ENCODE measurements at regions not wholly inside any gene's neighbourhood (a gene's known extent, or its start where the extent isn't known, plus 50 kb on each side); places are given as distances from the start of the nearest gene placed in this dataset.
A peak's percentile ranks its signal among the peaks of the same experiment; 100 is the strongest.

DNA sequence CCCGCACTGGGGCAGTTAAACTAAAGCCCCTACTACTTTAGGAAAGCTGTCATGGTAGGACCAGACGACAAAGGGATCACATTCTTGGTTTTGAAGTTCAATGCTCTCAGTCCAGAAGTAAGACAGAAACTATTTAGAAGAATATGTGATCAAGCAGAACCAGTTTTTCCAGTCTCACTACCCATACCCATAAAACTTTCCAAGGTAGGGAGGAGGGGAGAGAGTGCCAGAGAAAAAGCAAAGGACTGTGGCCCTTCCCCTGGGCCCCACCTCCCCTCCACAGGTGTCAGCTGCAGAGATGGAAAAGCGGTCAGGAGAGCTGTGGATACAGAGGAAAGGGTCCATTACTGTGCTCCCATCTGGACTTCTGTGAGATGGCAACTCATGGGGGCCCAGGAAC lies 587.1 kb downstream of the SOX6 start (continued):
- TF ChIP-seq, protein P1, sequence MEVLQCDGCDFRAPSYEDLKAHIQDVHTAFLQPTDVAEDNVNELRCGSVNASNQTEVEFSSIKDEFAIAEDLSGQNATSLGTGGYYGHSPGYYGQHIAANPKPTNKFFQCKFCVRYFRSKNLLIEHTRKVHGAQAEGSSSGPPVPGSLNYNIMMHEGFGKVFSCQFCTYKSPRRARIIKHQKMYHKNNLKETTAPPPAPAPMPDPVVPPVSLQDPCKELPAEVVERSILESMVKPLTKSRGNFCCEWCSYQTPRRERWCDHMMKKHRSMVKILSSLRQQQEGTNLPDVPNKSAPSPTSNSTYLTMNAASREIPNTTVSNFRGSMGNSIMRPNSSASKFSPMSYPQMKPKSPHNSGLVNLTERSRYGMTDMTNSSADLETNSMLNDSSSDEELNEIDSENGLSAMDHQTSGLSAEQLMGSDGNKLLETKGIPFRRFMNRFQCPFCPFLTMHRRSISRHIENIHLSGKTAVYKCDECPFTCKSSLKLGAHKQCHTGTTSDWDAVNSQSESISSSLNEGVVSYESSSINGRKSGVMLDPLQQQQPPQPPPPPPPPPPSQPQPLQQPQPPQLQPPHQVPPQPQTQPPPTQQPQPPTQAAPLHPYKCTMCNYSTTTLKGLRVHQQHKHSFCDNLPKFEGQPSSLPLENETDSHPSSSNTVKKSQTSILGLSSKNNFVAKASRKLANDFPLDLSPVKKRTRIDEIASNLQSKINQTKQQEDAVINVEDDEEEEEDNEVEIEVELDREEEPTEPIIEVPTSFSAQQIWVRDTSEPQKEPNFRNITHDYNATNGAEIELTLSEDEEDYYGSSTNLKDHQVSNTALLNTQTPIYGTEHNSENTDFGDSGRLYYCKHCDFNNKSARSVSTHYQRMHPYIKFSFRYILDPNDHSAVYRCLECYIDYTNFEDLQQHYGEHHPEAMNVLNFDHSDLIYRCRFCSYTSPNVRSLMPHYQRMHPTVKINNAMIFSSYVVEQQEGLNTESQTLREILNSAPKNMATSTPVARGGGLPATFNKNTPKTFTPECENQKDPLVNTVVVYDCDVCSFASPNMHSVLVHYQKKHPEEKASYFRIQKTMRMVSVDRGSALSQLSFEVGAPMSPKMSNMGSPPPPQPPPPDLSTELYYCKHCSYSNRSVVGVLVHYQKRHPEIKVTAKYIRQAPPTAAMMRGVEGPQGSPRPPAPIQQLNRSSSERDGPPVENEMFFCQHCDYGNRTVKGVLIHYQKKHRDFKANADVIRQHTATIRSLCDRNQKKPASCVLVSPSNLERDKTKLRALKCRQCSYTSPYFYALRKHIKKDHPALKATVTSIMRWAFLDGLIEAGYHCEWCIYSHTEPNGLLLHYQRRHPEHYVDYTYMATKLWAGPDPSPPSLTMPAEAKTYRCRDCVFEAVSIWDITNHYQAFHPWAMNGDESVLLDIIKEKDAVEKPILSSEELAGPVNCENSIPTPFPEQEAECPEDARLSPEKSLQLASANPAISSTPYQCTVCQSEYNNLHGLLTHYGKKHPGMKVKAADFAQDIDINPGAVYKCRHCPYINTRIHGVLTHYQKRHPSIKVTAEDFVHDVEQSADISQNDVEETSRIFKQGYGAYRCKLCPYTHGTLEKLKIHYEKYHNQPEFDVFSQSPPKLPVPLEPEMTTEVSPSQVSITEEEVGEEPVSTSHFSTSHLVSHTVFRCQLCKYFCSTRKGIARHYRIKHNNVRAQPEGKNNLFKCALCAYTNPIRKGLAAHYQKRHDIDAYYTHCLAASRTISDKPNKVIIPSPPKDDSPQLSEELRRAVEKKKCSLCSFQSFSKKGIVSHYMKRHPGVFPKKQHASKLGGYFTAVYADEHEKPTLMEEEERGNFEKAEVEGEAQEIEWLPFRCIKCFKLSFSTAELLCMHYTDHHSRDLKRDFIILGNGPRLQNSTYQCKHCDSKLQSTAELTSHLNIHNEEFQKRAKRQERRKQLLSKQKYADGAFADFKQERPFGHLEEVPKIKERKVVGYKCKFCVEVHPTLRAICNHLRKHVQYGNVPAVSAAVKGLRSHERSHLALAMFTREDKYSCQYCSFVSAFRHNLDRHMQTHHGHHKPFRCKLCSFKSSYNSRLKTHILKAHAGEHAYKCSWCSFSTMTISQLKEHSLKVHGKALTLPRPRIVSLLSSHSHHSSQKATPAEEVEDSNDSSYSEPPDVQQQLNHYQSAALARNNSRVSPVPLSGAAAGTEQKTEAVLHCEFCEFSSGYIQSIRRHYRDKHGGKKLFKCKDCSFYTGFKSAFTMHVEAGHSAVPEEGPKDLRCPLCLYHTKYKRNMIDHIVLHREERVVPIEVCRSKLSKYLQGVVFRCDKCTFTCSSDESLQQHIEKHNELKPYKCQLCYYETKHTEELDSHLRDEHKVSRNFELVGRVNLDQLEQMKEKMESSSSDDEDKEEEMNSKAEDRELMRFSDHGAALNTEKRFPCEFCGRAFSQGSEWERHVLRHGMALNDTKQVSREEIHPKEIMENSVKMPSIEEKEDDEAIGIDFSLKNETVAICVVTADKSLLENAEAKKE (CRISPR knock-in tag; IDR thresholded peaks at IDR 0.05), result no peak
- no peak for TF ChIP-seq JUNB (IDR thresholded peaks at IDR 0.05; ENCODE audit: unreplicated experiment)
- TF ChIP-seq EZH2phosphoT487 (IDR thresholded peaks at IDR 0.05; ENCODE audit: unreplicated experiment), result no peak

DNA sequence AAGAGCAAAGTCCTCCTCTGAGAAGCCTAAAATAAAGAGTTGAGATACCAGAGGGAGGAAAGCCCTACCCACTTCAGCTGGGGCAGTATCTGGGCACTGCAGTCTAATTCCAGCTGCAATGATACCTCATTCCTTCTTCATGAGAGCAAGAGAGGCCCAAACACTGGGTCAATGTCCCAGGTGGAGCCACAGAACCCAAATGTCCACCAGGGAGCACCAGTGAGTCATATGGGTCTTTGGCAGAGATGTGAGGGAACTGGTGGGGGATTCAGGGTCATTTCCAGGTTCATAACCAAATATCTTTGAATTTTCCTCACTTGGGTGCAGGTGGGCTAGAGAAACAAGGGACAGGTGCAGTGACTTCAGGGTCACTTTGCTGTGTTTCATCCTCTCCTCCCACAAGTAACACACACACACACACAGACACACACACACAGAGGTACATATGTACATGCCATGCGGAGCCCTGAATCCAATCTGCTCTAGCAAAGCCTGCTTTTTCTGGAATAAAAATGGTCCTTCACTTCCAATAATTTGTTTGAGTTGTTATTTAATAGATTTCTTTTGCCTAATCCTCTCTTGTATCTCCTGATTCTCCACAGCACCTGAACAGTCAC lies 585.4 kb downstream of the SOX6 start:
- H3K79me2 ChIP-seq (replicated peaks; ENCODE audit: insufficient read depth), result no peaks in the 10 kb centered on the region
- TF ChIP-seq, protein P2, sequence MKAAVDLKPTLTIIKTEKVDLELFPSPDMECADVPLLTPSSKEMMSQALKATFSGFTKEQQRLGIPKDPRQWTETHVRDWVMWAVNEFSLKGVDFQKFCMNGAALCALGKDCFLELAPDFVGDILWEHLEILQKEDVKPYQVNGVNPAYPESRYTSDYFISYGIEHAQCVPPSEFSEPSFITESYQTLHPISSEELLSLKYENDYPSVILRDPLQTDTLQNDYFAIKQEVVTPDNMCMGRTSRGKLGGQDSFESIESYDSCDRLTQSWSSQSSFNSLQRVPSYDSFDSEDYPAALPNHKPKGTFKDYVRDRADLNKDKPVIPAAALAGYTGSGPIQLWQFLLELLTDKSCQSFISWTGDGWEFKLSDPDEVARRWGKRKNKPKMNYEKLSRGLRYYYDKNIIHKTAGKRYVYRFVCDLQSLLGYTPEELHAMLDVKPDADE (IDR thresholded peaks at IDR 0.05), result no peak
- TF ChIP-seq, protein P1 (CRISPR knock-in tag; IDR thresholded peaks at IDR 0.05), result 0 out of 2 replicates have a peak, but pooled peaks have one; percentile 13
- TF ChIP-seq, protein P3, sequence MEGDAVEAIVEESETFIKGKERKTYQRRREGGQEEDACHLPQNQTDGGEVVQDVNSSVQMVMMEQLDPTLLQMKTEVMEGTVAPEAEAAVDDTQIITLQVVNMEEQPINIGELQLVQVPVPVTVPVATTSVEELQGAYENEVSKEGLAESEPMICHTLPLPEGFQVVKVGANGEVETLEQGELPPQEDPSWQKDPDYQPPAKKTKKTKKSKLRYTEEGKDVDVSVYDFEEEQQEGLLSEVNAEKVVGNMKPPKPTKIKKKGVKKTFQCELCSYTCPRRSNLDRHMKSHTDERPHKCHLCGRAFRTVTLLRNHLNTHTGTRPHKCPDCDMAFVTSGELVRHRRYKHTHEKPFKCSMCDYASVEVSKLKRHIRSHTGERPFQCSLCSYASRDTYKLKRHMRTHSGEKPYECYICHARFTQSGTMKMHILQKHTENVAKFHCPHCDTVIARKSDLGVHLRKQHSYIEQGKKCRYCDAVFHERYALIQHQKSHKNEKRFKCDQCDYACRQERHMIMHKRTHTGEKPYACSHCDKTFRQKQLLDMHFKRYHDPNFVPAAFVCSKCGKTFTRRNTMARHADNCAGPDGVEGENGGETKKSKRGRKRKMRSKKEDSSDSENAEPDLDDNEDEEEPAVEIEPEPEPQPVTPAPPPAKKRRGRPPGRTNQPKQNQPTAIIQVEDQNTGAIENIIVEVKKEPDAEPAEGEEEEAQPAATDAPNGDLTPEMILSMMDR (conservative IDR thresholded peaks at IDR 0.05; ENCODE audit: low read depth in 2 of 2), result peak; percentile 75 to 82
- H3K27ac ChIP-seq (ENCODE audit: low read depth), result no peak overlapping the region
- Mint-ChIP-seq H3K9me3 (peaks cover 3% of the 10 kb centered on the region; the same call in 1 of the 3 replicates), H3K27ac (no peak overlapping the region), H3K4me3 (no peak overlapping the region), H3K27me3 (ENCODE audit: insufficient read depth, low read depth, poor library complexity) (peaks cover 4% of the 10 kb centered on the region), H3K36me3 (ENCODE audit: low read depth) (no peaks in the 10 kb centered on the region), H3K4me1 (peaks cover 22% of the 10 kb centered on the region)
- ATAC-seq (peak; percentile 93), DNase-seq (ENCODE audit: low spot score) (peak; percentile 77)
- no peaks in the 10 kb centered on the region for H3K36me3 ChIP-seq (ENCODE audit: insufficient read depth)
- no peaks in the 10 kb centered on the region for H3K4me1 ChIP-seq (ENCODE audit: insufficient read depth)
- no peak overlapping the region for H2AFZ ChIP-seq
- H3K4me3 ChIP-seq, result no peak overlapping the region
- no peaks in the 10 kb centered on the region for H4K20me1 ChIP-seq (replicated peaks; ENCODE audit: insufficient read depth)
- H3K9me2 ChIP-seq (ENCODE audit: insufficient read depth), result 0 out of 2 replicates have a peak, but pooled peaks cover 5% of the 10 kb centered on the region
- H3K4me2 ChIP-seq, result no peak overlapping the region
- no peaks in the 10 kb centered on the region for H3F3A ChIP-seq (replicated peaks; ENCODE audit: low read depth)
- no peaks in the 10 kb centered on the region for H3K27me3 ChIP-seq (ENCODE audit: insufficient read depth)
